Lung (tissue), 11 donors: ENCODE measurements at regions not wholly inside any gene's neighbourhood (a gene's known extent, or its start where the extent isn't known, plus 50 kb on each side); places are given as distances from the start of the nearest gene placed in this dataset.

ENCODE experiments used
- ATAC-seq: fragments of 200-7000 bp; cut with Tn5 transposase; one replicate; pipeline ENCODE4 v1.9.1; 2020; ENCODE audit warnings: moderate number of reproducible peaks; ENCODE audit not compliant: insufficient read depth, low FRiP score
- DNase-seq, 3 donors: peaks; one replicate each; pipeline ENCODE4 v3.0.0-alpha.2; 2013 to 2017
- H3K27ac ChIP-seq, 2 donors: one replicate each; pipeline ENCODE4 v1.5.1; 2013; ENCODE audit warnings: mild to moderate bottlenecking in 2 of 2, moderate library complexity in 2 of 2, control low read depth in 1 of 2, inconsistent platforms in 1 of 2, low read depth in 1 of 2, low read length in 1 of 2
- H3K27me3 ChIP-seq, 3 donors: one replicate each; pipeline ENCODE4 v1.5.1; 2013; ENCODE audit warnings: low read length in 2 of 3; ENCODE audit not compliant: control insufficient read depth in 3 of 3, insufficient read depth in 3 of 3
- H3K36me3 ChIP-seq, 4 donors: one replicate each; pipeline ENCODE4 v1.5.1; 2013; ENCODE audit warnings: low read length in 4 of 4, mild to moderate bottlenecking in 1 of 4, moderate library complexity in 1 of 4; ENCODE audit not compliant: control insufficient read depth in 4 of 4, insufficient read depth in 4 of 4
- H3K4me1 ChIP-seq, 5 donors: one replicate each; pipeline ENCODE4 v1.5.1; 2013; ENCODE audit warnings: low read length in 5 of 5, mild to moderate bottlenecking in 2 of 5, moderate library complexity in 1 of 5; ENCODE audit not compliant: control insufficient read depth in 5 of 5, insufficient read depth in 5 of 5
- H3K4me3 ChIP-seq: one replicate; pipeline ENCODE4 v1.5.1; 2013; ENCODE audit warnings: mild to moderate bottlenecking, control low read depth, moderate library complexity
- H3K9ac ChIP-seq, 2 donors: one replicate each; pipeline ENCODE4 v1.5.1; 2013; ENCODE audit warnings: low read length in 2 of 2, control low read depth in 1 of 2; ENCODE audit not compliant: insufficient read depth in 1 of 2
- H3K9me3 ChIP-seq, 4 donors: one replicate each; pipeline ENCODE4 v1.5.1; 2013; ENCODE audit warnings: low read length in 3 of 4, mild to moderate bottlenecking in 1 of 4, moderate library complexity in 1 of 4; ENCODE audit not compliant: control insufficient read depth in 4 of 4, insufficient read depth in 3 of 4
- WGBS, 2 donors: extraction: QIAGEN DNeasy Blood & Tissue Kit; methylation state at CpG; one replicate each; pipeline ENCODE4 v1.1.7; 2013; 5-methylcytosine and 5-hydroxymethylcytosine counted together
- TF ChIP-seq, protein P1 (sequence below): IDR thresholded peaks from 2 replicates; pipeline ENCODE4 v1.5.1; 2012; ENCODE audit warnings: mild to moderate bottlenecking; ENCODE audit errors: control extremely low read depth, extremely low read depth
- donor health status: control.
- donor health status: control.
- donor health status: Bipolar disorder and iron deficiency.
- donor health status: healthy.
- donor health status: DM: yes; HTN: yes; CAD: no.

GRCh38 chr3:86282106-86282787 is 708.7 kb downstream of the VGLL3 start:
- no peak for DNase-seq
- 89 to 91% methylated on average over 30 of the region's 30 CpGs for WGBS, 2 donors

DNA sequence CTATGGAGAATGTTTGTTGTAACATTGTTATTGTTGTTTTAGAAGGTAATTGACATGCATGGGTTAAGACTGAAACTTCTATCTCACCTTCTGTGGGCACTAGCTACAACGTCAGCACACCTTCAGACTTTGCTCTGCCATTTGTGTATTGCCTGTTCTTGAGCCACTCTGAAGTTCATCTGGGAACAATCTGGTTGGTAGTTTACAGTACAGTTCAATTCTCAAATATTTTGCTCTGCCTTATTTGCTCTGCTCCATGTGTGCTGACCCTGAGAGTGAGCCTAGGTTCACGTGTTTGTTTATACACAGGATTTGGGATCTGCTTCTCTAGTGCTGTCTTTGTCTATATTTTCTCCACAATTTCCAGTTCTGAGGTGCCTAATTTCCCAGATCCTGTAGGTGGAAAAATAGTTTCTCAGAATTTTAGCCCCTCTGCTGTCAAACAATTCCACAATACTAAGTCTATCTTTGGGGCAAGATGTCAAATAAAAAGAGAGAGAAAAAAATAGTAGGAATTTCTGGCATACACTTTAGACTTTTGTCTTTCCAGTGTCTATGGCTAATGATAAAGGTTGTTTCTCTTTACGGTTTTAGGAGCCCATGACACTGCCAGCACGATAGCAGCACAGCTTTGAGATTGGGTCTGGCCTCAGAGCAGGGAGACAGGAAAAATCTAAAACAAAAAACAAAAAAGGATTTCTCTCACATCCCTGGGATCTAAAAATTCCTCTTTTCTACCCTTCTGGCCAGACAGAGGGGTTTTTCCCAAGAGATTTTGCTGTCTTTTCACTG is 721.4 kb downstream of the VGLL3 start:
- TF ChIP-seq, protein P1, sequence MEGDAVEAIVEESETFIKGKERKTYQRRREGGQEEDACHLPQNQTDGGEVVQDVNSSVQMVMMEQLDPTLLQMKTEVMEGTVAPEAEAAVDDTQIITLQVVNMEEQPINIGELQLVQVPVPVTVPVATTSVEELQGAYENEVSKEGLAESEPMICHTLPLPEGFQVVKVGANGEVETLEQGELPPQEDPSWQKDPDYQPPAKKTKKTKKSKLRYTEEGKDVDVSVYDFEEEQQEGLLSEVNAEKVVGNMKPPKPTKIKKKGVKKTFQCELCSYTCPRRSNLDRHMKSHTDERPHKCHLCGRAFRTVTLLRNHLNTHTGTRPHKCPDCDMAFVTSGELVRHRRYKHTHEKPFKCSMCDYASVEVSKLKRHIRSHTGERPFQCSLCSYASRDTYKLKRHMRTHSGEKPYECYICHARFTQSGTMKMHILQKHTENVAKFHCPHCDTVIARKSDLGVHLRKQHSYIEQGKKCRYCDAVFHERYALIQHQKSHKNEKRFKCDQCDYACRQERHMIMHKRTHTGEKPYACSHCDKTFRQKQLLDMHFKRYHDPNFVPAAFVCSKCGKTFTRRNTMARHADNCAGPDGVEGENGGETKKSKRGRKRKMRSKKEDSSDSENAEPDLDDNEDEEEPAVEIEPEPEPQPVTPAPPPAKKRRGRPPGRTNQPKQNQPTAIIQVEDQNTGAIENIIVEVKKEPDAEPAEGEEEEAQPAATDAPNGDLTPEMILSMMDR, result no peak
- ATAC-seq (no peak), DNase-seq (no peak)
- no peaks in the 10 kb centered on the region for H3K36me3 ChIP-seq
- no peak overlapping the region for H3K4me3 ChIP-seq
- H3K27ac ChIP-seq, result no peak overlapping the region
- no peaks in the 10 kb centered on the region for H3K4me1 ChIP-seq
- H3K9me3 ChIP-seq, result peaks cover 0 to 1% (median 0%) of the 10 kb centered on the region in 4 donors
- 65 to 75% methylated on average over 4 of the region's 4 CpGs for WGBS, 2 donors
- H3K27me3 ChIP-seq, result no peaks in the 10 kb centered on the region
- no peak overlapping the region for H3K9ac ChIP-seq

More at GRCh38 chr3:86282106-86282787, 708.7 kb downstream of the VGLL3 start:
- Histone ChIP-seq H3K4me3 (no peak overlapping the region), H3K36me3 (no peaks in the 10 kb centered on the region), H3K9ac (no peak overlapping the region), H3K9me3 (peaks cover 0 to 5% (median 3%) of the 10 kb centered on the region in 4 donors), H3K4me1 (no peaks in the 10 kb centered on the region), H3K27me3 (no peaks in the 10 kb centered on the region), H3K27ac (no peak overlapping the region)
- no peak for ATAC-seq
- TF ChIP-seq, protein P1, result no peak

GRCh38 chr3:86257955-86258641 is 732.9 kb downstream of the VGLL3 start:
- no peak for ATAC-seq
- Histone ChIP-seq H3K4me3 (no peak overlapping the region), H3K9me3 (peaks cover 0 to 3% (median 0%) of the 10 kb centered on the region in 4 donors), H3K9ac (no peak overlapping the region), H3K27ac (no peak overlapping the region), H3K27me3 (no peaks in the 10 kb centered on the region), H3K4me1 (no peaks in the 10 kb centered on the region), H3K36me3 (no peaks in the 10 kb centered on the region)
- TF ChIP-seq, protein P1, result no peak
- no peak for DNase-seq
- WGBS, 2 donors, result 93 to 94% methylated on average over 1 of the region's 1 CpG
